GM23248 (cell line): ENCODE measurements at regions not wholly inside any gene's neighbourhood (a gene's known extent, or its start where the extent isn't known, plus 50 kb on each side); places are given as distances from the start of the nearest gene placed in this dataset.

Experiments
- EZH2 ChIP-seq: fragments of 200-600 bp; sonication (generic); IDR thresholded peaks from 2 replicates; pipeline ENCODE4 v1.6.1; 2018; ENCODE audit warnings: antibody characterized with exemption, mild to moderate bottlenecking; ENCODE audit not compliant: insufficient read depth, poor library complexity, severe bottlenecking
- EZH2phosphoT487 ChIP-seq: fragments of 200-600 bp; sonication (generic); IDR thresholded peaks from 2 replicates; pipeline ENCODE4 v1.6.1; 2018; ENCODE audit warnings: antibody characterized with exemption, moderate library complexity, mild to moderate bottlenecking, low read depth; ENCODE audit not compliant: insufficient read depth

- TF ChIP-seq EZH2phosphoT487: no peak
- TF ChIP-seq EZH2: no peak
These were observed 699.2 kb downstream of the DOK5 start for GRCh38 chr20:55174635-55175034.
